ENCODE measurements at regions not wholly inside any gene's neighbourhood (a gene's known extent, or its start where the extent isn't known, plus 50 kb on each side); places are given as distances from the start of the nearest gene placed in this dataset.

- intact Hi-C loops (cut with DNase I; ENCODE audit: low total_unique reads): no loop called here
- Histone ChIP-seq H3K9me3 (no peaks in the 10 kb centered on the region), H3K27me3 (no peaks in the 10 kb centered on the region), H3K4me3 (no peak overlapping the region), H3K4me1 (no peaks in the 10 kb centered on the region), H3K36me3 (no peaks in the 10 kb centered on the region), H3K27ac (no peak overlapping the region)
- DNase-seq: no peak
- no peak for TF ChIP-seq CTCF (IDR thresholded peaks at IDR 0.05)
- TF ChIP-seq POLR2A (IDR thresholded peaks at IDR 0.05): no peak
Observed at GRCh38 chr2:217085543-217085942, 225.7 kb upstream of the TNP1 start.

GRCh38 chr2:217081799-217082198 lies 221.9 kb upstream of the TNP1 start:
- no peaks in the 10 kb centered on the region for H3K4me1 ChIP-seq
- H3K9me3 ChIP-seq: no peaks in the 10 kb centered on the region
- intact Hi-C loops (cut with DNase I; ENCODE audit: low total_unique reads): no loop called here
- no peaks in the 10 kb centered on the region for H3K27me3 ChIP-seq
- no peak overlapping the region for H3K27ac ChIP-seq
- TF ChIP-seq CTCF (IDR thresholded peaks at IDR 0.05): no peak
- no peak for TF ChIP-seq POLR2A (IDR thresholded peaks at IDR 0.05)
- no peak for DNase-seq
- H3K36me3 ChIP-seq: no peaks in the 10 kb centered on the region
- no peak overlapping the region for H3K4me3 ChIP-seq

GRCh38 chr2:217079165-217079564 lies 219.3 kb upstream of the TNP1 start:
- Histone ChIP-seq H3K4me3 (no peak overlapping the region), H3K27me3 (no peaks in the 10 kb centered on the region), H3K36me3 (no peaks in the 10 kb centered on the region), H3K9me3 (no peaks in the 10 kb centered on the region), H3K27ac (no peak overlapping the region), H3K4me1 (no peaks in the 10 kb centered on the region)
- intact Hi-C loops (cut with DNase I; ENCODE audit: low total_unique reads): no loop called here
- TF ChIP-seq CTCF (IDR thresholded peaks at IDR 0.05) (no peak), POLR2A (IDR thresholded peaks at IDR 0.05) (no peak)
- no peak for DNase-seq

GRCh38 chr2:217077831-217078407 lies 218.1 kb upstream of the TNP1 start:
- Histone ChIP-seq H3K27me3 (no peaks in the 10 kb centered on the region), H3K36me3 (no peaks in the 10 kb centered on the region), H3K9me3 (no peaks in the 10 kb centered on the region), H3K27ac (no peak overlapping the region), H3K4me3 (no peak overlapping the region), H3K4me1 (no peaks in the 10 kb centered on the region)
- intact Hi-C loops (cut with DNase I; ENCODE audit: low total_unique reads): no loop called here
- TF ChIP-seq POLR2A (IDR thresholded peaks at IDR 0.05) (no peak), CTCF (IDR thresholded peaks at IDR 0.05) (no peak)
- DNase-seq: no peak

- no peak for TF ChIP-seq CTCF (IDR thresholded peaks at IDR 0.05)
- no peak for TF ChIP-seq POLR2A (IDR thresholded peaks at IDR 0.05)
- Histone ChIP-seq H3K36me3 (no peaks in the 10 kb centered on the region), H3K4me1 (no peaks in the 10 kb centered on the region), H3K9me3 (no peaks in the 10 kb centered on the region), H3K27me3 (no peaks in the 10 kb centered on the region), H3K4me3 (no peak overlapping the region), H3K27ac (no peak overlapping the region)
- DNase-seq: no peak
- intact Hi-C loops (cut with DNase I; ENCODE audit: low total_unique reads): no loop called here
Observed at GRCh38 chr2:217076657-217077232, 216.9 kb upstream of the TNP1 start.

Measured in uterus (tissue), 3 donors.